Activated CD8-positive, alpha-beta T cell treated with anti-CD3 and anti-CD28 coated beads for 36 hours (primary cell): ENCODE measurements at regions not wholly inside any gene's neighbourhood (a gene's known extent, or its start where the extent isn't known, plus 50 kb on each side); places are given as distances from the start of the nearest gene placed in this dataset.

ENCODE experiments used
- ATAC-seq: fragments of 200-7000 bp; cut with Tn5 transposase; one replicate; pipeline ENCODE4 v1.10.0; 2021; ENCODE audit warnings: mild to moderate bottlenecking, moderate library complexity
- CTCF ChIA-PET: fragments of 350-600 bp; sonication (Branson Sonifier 250); formaldehyde crosslinking; loops from one replicate; lab custom pipeline; 2021; ENCODE audit warnings: antibody characterized with exemption; lab: Charles Lee
- POLR2A ChIA-PET: fragments of 350-600 bp; sonication (Branson Sonifier 250); formaldehyde crosslinking; loops from one replicate; lab custom pipeline; 2021; ENCODE audit warnings: antibody characterized with exemption; lab: Charles Lee
- DNase-seq: peaks from one replicate; pipeline ENCODE4 v3.0.0-alpha.2; 2020
- H3K27ac Mint-ChIP-seq: one replicate; pipeline ENCODE4 v1.8.0; 2021; ENCODE audit warnings: mild to moderate bottlenecking, mixed read lengths
- H3K27me3 Mint-ChIP-seq: one replicate; pipeline ENCODE4 v1.8.0; 2021; ENCODE audit warnings: mixed read lengths
- H3K36me3 Mint-ChIP-seq: one replicate; pipeline ENCODE4 v1.8.0; 2021; ENCODE audit warnings: low read depth, mixed read lengths
- H3K4me1 Mint-ChIP-seq: one replicate; pipeline ENCODE4 v1.8.0; 2021; ENCODE audit warnings: low read depth, mixed read lengths
- H3K4me3 Mint-ChIP-seq: one replicate; pipeline ENCODE4 v1.8.0; 2021; ENCODE audit warnings: mild to moderate bottlenecking, moderate library complexity, mixed read lengths
- H3K9me3 Mint-ChIP-seq: one replicate; pipeline ENCODE4 v1.8.0; 2021; ENCODE audit warnings: mixed read lengths
- intact Hi-C: fragments of 100-400 bp; cut with micrococcal nuclease; formaldehyde crosslinking; loops from one replicate; pipeline ENCODE4 v1.10.0; 2022
- TF ChIP-seq, protein P1 (sequence below): fragments of 200-600 bp; IDR thresholded peaks from one replicate; pipeline ENCODE4 v1.8.0; 2022; ENCODE audit warnings: antibody characterized with exemption, mild to moderate bottlenecking

DNA sequence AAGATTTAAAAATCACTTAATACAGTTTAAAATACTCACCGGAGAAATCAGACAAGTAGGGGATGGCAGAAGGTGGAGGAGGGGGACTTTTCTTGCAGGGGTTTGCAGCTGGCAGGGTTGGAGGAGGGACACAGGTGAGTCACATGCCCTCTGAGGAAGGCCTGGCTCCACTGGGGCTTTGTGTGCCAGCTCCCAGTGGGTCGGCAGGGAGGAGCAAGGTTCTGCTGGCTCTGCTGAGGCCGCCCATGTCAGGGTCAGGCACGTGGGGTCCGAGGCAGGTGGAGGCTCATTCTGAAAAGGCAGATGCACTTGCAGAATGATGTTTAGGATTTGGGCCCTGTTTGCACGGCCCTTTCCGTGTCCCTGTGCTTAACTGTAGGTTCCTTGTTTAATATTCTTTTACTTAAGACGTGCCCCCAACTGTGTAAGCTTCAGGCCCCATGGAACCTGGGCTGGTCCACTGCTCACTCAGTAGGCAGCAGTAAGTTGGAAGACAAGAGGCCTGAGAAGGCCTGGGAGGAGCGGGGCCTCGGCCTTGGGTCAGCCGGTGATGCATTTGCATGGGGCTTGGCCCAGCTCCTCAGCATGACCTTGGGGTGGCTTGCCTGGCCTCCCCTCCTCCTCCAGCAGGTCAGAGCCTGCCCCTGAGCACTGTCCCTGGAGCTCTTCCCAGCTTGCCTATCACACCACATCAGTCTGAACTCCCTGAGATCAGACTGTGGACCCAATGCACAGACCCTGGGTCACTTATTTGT, 141.0 kb downstream of the GLI2 start:
- CTCF ChIA-PET = no interaction called here
- intact Hi-C loops = no loop called here
- Mint-ChIP-seq H3K27ac (no peak overlapping the region), H3K27me3 (no peaks in the 10 kb centered on the region), H3K36me3 (no peaks in the 10 kb centered on the region), H3K4me3 (no peak overlapping the region), H3K9me3 (no peaks in the 10 kb centered on the region), H3K4me1 (no peaks in the 10 kb centered on the region)
- ATAC-seq (no peak), DNase-seq (no peak)
- POLR2A ChIA-PET = interaction anchor here (0.5 kb wide), 1 partner anchor 44 kb away, joined by 3 read pairs; no protein-coding TSS in a partner anchor
- TF ChIP-seq, protein P1, sequence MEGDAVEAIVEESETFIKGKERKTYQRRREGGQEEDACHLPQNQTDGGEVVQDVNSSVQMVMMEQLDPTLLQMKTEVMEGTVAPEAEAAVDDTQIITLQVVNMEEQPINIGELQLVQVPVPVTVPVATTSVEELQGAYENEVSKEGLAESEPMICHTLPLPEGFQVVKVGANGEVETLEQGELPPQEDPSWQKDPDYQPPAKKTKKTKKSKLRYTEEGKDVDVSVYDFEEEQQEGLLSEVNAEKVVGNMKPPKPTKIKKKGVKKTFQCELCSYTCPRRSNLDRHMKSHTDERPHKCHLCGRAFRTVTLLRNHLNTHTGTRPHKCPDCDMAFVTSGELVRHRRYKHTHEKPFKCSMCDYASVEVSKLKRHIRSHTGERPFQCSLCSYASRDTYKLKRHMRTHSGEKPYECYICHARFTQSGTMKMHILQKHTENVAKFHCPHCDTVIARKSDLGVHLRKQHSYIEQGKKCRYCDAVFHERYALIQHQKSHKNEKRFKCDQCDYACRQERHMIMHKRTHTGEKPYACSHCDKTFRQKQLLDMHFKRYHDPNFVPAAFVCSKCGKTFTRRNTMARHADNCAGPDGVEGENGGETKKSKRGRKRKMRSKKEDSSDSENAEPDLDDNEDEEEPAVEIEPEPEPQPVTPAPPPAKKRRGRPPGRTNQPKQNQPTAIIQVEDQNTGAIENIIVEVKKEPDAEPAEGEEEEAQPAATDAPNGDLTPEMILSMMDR = no peak

DNA sequence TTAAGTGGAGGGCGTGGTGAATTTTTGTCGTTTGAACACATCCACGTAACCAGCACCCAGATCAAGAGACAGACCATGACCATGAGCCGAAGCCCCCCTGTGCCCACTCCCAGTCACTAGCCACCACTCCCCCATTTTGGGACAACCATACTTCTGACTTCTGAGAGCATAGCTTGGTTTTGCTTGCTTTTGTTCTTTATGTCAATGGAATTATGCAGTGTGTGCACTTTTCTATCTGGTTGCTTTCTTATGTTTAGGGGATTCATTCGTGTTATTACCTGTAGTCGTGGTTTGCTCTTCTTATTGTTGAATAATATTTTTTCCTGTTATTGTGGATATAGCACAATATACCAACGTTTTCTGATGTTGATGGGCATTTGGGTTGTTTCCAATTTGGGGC, 141.7 kb downstream of the GLI2 start:
- H3K9me3 Mint-ChIP-seq = no peaks in the 10 kb centered on the region
- H3K27me3 Mint-ChIP-seq = no peaks in the 10 kb centered on the region
- ATAC-seq = no peak
- CTCF ChIA-PET = no interaction called here
- no peak for DNase-seq
- no peak overlapping the region for H3K27ac Mint-ChIP-seq
- H3K4me3 Mint-ChIP-seq = no peak overlapping the region
- H3K4me1 Mint-ChIP-seq = no peaks in the 10 kb centered on the region
- TF ChIP-seq, protein P1 = no peak
- intact Hi-C loops = no loop called here
- no peaks in the 10 kb centered on the region for H3K36me3 Mint-ChIP-seq
- POLR2A ChIA-PET = no interaction called here

DNA sequence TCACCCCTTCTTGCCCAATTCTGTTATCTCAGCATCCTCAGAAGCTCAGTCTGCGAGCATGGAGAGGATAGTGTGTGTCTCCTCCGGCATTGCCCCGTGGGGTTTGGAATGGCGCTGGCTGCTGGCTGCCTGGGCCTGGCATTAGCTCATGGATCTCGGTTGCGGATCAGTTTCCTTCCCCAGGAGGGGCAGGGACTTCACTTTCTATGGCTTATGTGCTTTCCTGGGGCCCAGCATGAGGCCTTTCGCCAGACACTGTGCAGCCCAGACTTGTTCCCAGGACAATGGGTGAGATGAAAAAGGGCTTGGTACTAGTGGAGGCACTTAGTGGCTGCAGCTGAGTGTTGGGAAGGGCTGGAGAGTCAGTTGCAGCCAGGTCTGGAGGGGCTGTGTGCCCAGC, 143.3 kb downstream of the GLI2 start:
- ChIA-PET POLR2A (no interaction called here), CTCF (interaction anchor here (1.0 kb wide), 1 partner anchor 197 kb away, joined by 3 read pairs; no protein-coding TSS in a partner anchor)
- Mint-ChIP-seq H3K27me3 (no peaks in the 10 kb centered on the region), H3K36me3 (no peaks in the 10 kb centered on the region), H3K4me3 (no peak overlapping the region), H3K4me1 (no peaks in the 10 kb centered on the region), H3K9me3 (no peaks in the 10 kb centered on the region), H3K27ac (no peak overlapping the region)
- DNase-seq = no peak
- TF ChIP-seq, protein P1 = no peak
- intact Hi-C loops = no loop called here
- no peak for ATAC-seq

DNA sequence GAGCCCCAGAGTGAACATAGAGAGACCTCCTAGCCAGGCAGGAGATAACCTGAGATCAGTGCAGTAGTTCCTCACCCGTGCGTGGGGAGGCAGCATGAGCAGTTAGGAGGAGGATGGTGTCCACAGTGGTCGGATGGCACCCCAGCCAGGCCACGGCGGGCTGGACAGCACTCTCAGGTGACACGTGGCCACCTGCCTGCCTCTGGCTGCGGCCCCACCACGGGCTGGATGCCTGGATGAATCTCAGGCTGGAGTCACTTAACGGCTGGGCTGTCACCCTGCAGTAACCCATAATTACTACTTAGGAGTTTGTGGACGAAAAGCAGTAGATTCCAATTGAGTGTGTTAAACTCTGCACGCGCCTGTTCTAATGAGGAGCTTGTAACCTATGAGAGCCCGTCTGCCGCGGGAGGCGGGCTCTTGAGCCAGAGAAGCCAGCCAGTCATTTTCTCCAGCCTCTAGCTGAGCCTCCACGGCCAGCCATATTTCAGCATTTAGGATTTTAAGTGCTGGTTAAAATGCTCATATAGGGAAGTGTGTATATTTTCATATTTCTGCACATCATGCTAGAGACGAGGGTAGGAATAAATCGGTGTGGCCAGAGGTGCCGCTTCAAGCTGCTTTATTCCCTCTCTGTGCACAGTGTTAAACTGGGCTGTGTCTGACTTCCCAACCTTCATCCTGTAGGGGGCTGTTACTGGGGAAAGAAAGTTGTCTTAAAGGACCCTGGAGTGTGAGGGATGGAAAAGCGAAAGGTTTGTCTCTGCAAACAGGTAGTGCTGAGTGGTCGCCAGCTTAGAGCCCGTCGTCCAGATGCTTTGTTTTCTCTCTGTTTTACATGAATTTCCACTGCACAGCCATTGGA, 144.0 kb downstream of the GLI2 start:
- no peaks in the 10 kb centered on the region for H3K36me3 Mint-ChIP-seq
- intact Hi-C loops = no loop called here
- H3K4me1 Mint-ChIP-seq = no peaks in the 10 kb centered on the region
- ChIA-PET CTCF (interaction anchor here (1.0 kb wide), 1 partner anchor 196 kb away, joined by 3 read pairs; no protein-coding TSS in a partner anchor), POLR2A (no interaction called here)
- DNase-seq = no peak
- TF ChIP-seq, protein P1 = no peak
- no peak overlapping the region for H3K27ac Mint-ChIP-seq
- no peaks in the 10 kb centered on the region for H3K9me3 Mint-ChIP-seq
- no peak overlapping the region for H3K4me3 Mint-ChIP-seq
- no peaks in the 10 kb centered on the region for H3K27me3 Mint-ChIP-seq
- no peak for ATAC-seq

DNA sequence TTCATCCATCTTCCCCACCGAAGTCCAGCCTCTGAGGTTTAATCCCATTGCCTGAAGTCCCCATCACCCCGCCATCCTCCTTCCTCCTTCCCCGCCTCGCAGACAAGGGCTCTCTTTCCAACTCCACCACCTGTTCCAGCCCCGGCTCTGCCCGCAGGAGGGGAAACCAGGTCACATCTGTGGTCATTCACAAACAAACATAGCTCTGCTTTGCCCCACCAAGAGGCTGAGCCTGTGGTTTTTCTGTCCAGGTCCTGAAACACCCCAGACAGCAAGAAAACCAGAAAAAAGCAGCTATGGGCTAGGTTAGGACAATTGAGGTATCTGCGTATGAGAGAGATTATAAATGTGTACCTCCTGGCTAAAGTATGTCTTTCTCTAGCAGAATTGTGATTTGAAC, 144.7 kb downstream of the GLI2 start:
- intact Hi-C loops = no loop called here
- POLR2A ChIA-PET = no interaction called here
- H3K9me3 Mint-ChIP-seq = no peaks in the 10 kb centered on the region
- ATAC-seq (no peak), DNase-seq (no peak)
- CTCF ChIA-PET = no interaction called here
- H3K27me3 Mint-ChIP-seq = no peaks in the 10 kb centered on the region
- TF ChIP-seq, protein P1 = no peak
- no peak overlapping the region for H3K27ac Mint-ChIP-seq
- no peak overlapping the region for H3K4me3 Mint-ChIP-seq
- H3K4me1 Mint-ChIP-seq = no peaks in the 10 kb centered on the region
- H3K36me3 Mint-ChIP-seq = no peaks in the 10 kb centered on the region
